K562 (cell line): ENCODE measurements at regions not wholly inside any gene's neighbourhood (a gene's known extent, or its start where the extent isn't known, plus 50 kb on each side); places are given as distances from the start of the nearest gene placed in this dataset.

Experiments
- ZKSCAN3 ChIP-seq: fragments of 250-450 bp; sonication (Bioruptor Pico); IDR thresholded peaks from 2 replicates; pipeline ENCODE4 v1.4.0; 2020
- ZNF274 ChIP-seq: IDR thresholded peaks from 2 replicates; pipeline ENCODE4 v1.6.1; 2011; ENCODE audit warnings: low read depth, mild to moderate bottlenecking, low read length, moderate library complexity, borderline replicate concordance
- ZNF583 ChIP-seq: fragments of 250-450 bp; sonication (Bioruptor Pico); IDR thresholded peaks from 2 replicates; pipeline ENCODE4 v1.4.0; 2020
- ZNF780A ChIP-seq: fragments of 250-450 bp; sonication (Bioruptor Pico); IDR thresholded peaks from 2 replicates; pipeline ENCODE4 v1.5.0; 2021; ENCODE audit warnings: mild to moderate bottlenecking

GRCh38 chr6:142545147-142545546, 243.3 kb downstream of the ADGRG6 start:
- TF ChIP-seq ZNF583 (no peak), ZNF780A (CRISPR knock-in tag) (no peak), ZNF274 (no peak), ZKSCAN3 (CRISPR knock-in tag) (no peak)
